ENCODE measurements at regions not wholly inside any gene's neighbourhood (a gene's known extent, or its start where the extent isn't known, plus 50 kb on each side); places are given as distances from the start of the nearest gene placed in this dataset.

GRCh38 chr2:19125901-19126680, 232.3 kb downstream of the OSR1 start:
- no peak overlapping the region for H3K27ac Mint-ChIP-seq (ENCODE audit: unreplicated experiment)
- H3K36me3 Mint-ChIP-seq (ENCODE audit: low read depth), result no peaks in the 10 kb centered on the region
- H3K4me1 Mint-ChIP-seq, result peaks cover 23% of the 10 kb centered on the region
- DNase-seq (ENCODE audit: low read depth, low spot score), result no peak
- H3K27me3 Mint-ChIP-seq (ENCODE audit: low read depth), result no peaks in the 10 kb centered on the region
- H3K9me3 Mint-ChIP-seq, result no peaks in the 10 kb centered on the region
- TF ChIP-seq, protein P1, sequence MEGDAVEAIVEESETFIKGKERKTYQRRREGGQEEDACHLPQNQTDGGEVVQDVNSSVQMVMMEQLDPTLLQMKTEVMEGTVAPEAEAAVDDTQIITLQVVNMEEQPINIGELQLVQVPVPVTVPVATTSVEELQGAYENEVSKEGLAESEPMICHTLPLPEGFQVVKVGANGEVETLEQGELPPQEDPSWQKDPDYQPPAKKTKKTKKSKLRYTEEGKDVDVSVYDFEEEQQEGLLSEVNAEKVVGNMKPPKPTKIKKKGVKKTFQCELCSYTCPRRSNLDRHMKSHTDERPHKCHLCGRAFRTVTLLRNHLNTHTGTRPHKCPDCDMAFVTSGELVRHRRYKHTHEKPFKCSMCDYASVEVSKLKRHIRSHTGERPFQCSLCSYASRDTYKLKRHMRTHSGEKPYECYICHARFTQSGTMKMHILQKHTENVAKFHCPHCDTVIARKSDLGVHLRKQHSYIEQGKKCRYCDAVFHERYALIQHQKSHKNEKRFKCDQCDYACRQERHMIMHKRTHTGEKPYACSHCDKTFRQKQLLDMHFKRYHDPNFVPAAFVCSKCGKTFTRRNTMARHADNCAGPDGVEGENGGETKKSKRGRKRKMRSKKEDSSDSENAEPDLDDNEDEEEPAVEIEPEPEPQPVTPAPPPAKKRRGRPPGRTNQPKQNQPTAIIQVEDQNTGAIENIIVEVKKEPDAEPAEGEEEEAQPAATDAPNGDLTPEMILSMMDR (conservative IDR thresholded peaks at IDR 0.05), result no peak
- no peak overlapping the region for H3K4me3 Mint-ChIP-seq

DNA sequence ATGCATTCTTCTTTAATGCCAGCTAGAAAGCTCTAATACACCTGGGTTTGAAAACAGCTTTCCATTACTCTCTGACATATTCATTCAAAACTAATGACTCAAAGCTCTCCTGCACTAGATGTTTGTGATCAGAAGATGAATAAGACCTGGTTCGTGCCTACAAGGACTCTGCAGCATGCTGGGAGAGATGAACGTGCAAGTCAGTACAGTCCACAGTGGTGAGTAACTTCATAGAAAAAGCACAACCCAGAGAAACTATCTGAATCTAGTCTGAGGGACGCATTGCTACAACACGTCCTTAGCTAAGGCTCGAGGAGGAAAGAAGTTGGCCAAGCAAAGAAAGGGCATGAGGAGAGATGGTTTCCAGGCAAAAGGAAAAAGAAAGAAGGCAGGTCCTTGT, 234.3 kb downstream of the OSR1 start:
- Mint-ChIP-seq H3K27me3 (ENCODE audit: low read depth) (no peaks in the 10 kb centered on the region), H3K4me3 (no peak overlapping the region), H3K27ac (ENCODE audit: unreplicated experiment) (no peak overlapping the region), H3K36me3 (ENCODE audit: low read depth) (no peaks in the 10 kb centered on the region), H3K4me1 (peaks cover 41% of the 10 kb centered on the region), H3K9me3 (no peaks in the 10 kb centered on the region)
- DNase-seq (ENCODE audit: low read depth, low spot score), result no peak
- TF ChIP-seq, protein P1 (conservative IDR thresholded peaks at IDR 0.05), result no peak

GRCh38 chr2:19123556-19123955, 234.9 kb downstream of the OSR1 start:
- no peak overlapping the region for H3K4me3 Mint-ChIP-seq
- no peak for DNase-seq (ENCODE audit: low read depth, low spot score)
- H3K36me3 Mint-ChIP-seq (ENCODE audit: low read depth), result no peaks in the 10 kb centered on the region
- peaks cover 45% of the 10 kb centered on the region for H3K4me1 Mint-ChIP-seq
- TF ChIP-seq, protein P1 (conservative IDR thresholded peaks at IDR 0.05), result no peak
- no peak overlapping the region for H3K27ac Mint-ChIP-seq (ENCODE audit: unreplicated experiment)
- no peaks in the 10 kb centered on the region for H3K27me3 Mint-ChIP-seq (ENCODE audit: low read depth)
- H3K9me3 Mint-ChIP-seq, result no peaks in the 10 kb centered on the region

DNA sequence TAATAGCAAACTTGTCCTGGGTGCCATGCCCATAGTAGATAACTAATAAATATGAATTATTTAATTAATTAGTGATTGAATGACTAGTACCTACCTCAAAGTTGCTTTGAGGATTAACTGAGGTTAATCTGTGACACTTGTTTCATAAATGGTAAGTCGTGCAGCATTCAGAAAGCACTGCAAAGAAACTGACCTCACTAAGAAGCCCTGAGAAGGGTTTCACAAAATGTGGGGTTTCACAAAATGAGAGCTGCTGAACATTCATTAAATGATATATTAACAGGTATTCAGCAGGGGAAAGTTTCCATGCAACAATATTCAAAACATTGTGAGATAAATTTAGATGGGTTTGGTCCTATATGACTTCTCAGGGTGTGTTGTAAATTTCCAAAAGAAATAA, 236.2 kb downstream of the OSR1 start:
- Mint-ChIP-seq H3K27ac (ENCODE audit: unreplicated experiment) (no peak overlapping the region), H3K9me3 (peaks cover 5% of the 10 kb centered on the region), H3K27me3 (ENCODE audit: low read depth) (no peaks in the 10 kb centered on the region), H3K4me3 (no peak overlapping the region), H3K36me3 (ENCODE audit: low read depth) (peaks cover 4% of the 10 kb centered on the region), H3K4me1 (peaks cover 45% of the 10 kb centered on the region)
- no peak for DNase-seq (ENCODE audit: low read depth, low spot score)
- TF ChIP-seq, protein P1 (conservative IDR thresholded peaks at IDR 0.05), result no peak

DNA sequence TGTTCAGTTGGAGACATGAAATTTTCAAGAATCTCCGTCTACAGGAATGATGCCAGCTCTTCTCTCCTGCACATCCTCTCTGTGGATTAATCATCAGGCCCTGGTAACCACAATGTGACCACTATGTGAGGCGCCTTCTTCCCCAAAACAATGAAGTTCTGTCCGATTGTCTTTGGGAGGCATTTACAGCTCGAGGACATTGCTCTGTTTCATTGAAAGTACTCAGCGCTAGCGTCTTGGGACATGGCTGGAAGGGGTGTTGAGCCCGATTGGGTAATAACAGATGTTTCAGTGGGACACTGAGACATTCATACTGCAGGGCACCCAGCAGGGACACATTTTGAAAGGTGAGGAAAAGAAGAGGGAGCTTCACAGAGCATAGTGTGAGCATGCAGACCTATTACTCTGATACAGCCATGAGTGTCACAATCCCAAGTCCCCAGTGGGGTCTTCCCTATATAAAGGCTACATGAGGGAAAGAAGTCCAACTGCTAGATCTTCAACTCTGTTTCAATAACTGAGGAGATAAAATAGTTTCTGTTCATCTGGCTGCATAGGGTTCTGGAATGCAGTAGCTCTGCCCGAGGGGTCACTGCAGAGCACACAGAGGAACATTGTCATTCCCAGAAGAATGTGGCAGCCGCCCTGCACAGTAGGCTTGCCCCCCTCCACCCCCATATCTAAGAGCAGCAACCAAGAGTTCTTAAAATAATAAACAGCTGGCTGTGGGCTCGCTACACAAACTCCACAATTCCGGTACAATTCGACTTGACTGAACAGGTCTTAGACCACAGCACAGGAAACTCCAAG, 237.3 kb downstream of the OSR1 start:
- Mint-ChIP-seq H3K4me3 (peak overlapping the region; percentile 39), H3K27ac (ENCODE audit: unreplicated experiment) (peak overlapping the region; percentile 32), H3K27me3 (ENCODE audit: low read depth) (no peaks in the 10 kb centered on the region), H3K4me1 (peaks cover 37% of the 10 kb centered on the region), H3K36me3 (ENCODE audit: low read depth) (peaks cover 4% of the 10 kb centered on the region), H3K9me3 (peaks cover 5% of the 10 kb centered on the region)
- DNase-seq (ENCODE audit: low read depth, low spot score), result no peak
- TF ChIP-seq, protein P1 (conservative IDR thresholded peaks at IDR 0.05), result no peak

Measured in neural crest cell (in vitro differentiated cells).